Left lung (tissue), 4 donors: ENCODE measurements at regions not wholly inside any gene's neighbourhood (a gene's known extent, or its start where the extent isn't known, plus 50 kb on each side); places are given as distances from the start of the nearest gene placed in this dataset.
A peak's percentile ranks its signal among the peaks of the same experiment; 100 is the strongest.

Source experiments
- ATAC-seq: fragments of 200-7000 bp; cut with Tn5 transposase; one replicate; pipeline ENCODE4 v1.9.1; 2020; ENCODE audit warnings: moderate library complexity
- DNase-seq, 4 donors: peaks; one replicate each; pipeline ENCODE4 v3.0.0-alpha.2; 2013 to 2020
- H3K27ac ChIP-seq, 2 donors: fragments of 200-600 bp; sonication (generic) in 1 of 2; one replicate each; pipeline versions ENCODE4 v1.5.0 to v1.8.0; 2020 to 2021
- H3K27me3 ChIP-seq, 2 donors: fragments of 200-600 bp; sonication (generic) in 1 of 2; one replicate each; pipeline versions ENCODE4 v1.5.0 to v1.8.0; 2020 to 2021
- H3K36me3 ChIP-seq, 2 donors: fragments of 200-600 bp; sonication (generic) in 1 of 2; one replicate each; pipeline versions ENCODE4 v1.5.0 to v1.8.0; 2020 to 2021
- H3K4me1 ChIP-seq, 2 donors: fragments of 200-600 bp; one replicate each; pipeline ENCODE4 v1.8.0; 2021
- H3K4me3 ChIP-seq, 2 donors: fragments of 200-600 bp; sonication (generic) in 1 of 2; one replicate each; pipeline versions ENCODE4 v1.5.0 to v1.8.0; 2020 to 2021; ENCODE audit warnings: mild to moderate bottlenecking in 1 of 2
- H3K9me3 ChIP-seq, 2 donors: fragments of 200-600 bp; sonication (generic) in 1 of 2; one replicate each; pipeline versions ENCODE4 v1.5.0 to v1.8.0; 2020 to 2021
- CTCF ChIP-seq, 2 donors: fragments of 200-600 bp; sonication (generic) in 1 of 2; IDR thresholded peaks; one replicate each; pipeline versions ENCODE4 v1.5.0 to v1.8.0; 2021; ENCODE audit warnings: antibody characterized with exemption in 2 of 2
- intact Hi-C, 2 donors: fragments of 100-400 bp; cut with DNase I; formaldehyde crosslinking; loops; one replicate each; pipeline versions ENCODE4 v1.11.2 to v1.14.2; 2022
- donor health status: DM: no; HTN: yes; CAD: no.
- donor health status: DM: no; HTN: no; CAD: no.

- Histone ChIP-seq H3K27me3 (no peaks in the 10 kb centered on the region), H3K9me3 (no peaks in the 10 kb centered on the region), H3K36me3 (no peaks in the 10 kb centered on the region), H3K4me3 (no peak overlapping the region), H3K4me1 (no peaks in the 10 kb centered on the region), H3K27ac (no peak overlapping the region)
- intact Hi-C loops = no loop called here
- DNase-seq = no peak
- no peak for TF ChIP-seq CTCF (IDR thresholded peaks at IDR 0.05)
- no peak for ATAC-seq
Observed at GRCh38 chr3:151544164-151544548, 83.3 kb upstream of the IGSF10 start.

GRCh38 chr3:151541178-151541577, 80.3 kb upstream of the IGSF10 start:
- H3K4me1 ChIP-seq = no peaks in the 10 kb centered on the region
- intact Hi-C loops = no loop called here
- no peaks in the 10 kb centered on the region for H3K9me3 ChIP-seq
- H3K27ac ChIP-seq = no peak overlapping the region
- no peak overlapping the region for H3K4me3 ChIP-seq
- H3K36me3 ChIP-seq = no peaks in the 10 kb centered on the region
- TF ChIP-seq CTCF (IDR thresholded peaks at IDR 0.05) = no peak
- DNase-seq (no peak), ATAC-seq (no peak)
- no peaks in the 10 kb centered on the region for H3K27me3 ChIP-seq

- Histone ChIP-seq H3K27me3 (no peaks in the 10 kb centered on the region), H3K4me1 (no peaks in the 10 kb centered on the region), H3K4me3 (no peak overlapping the region), H3K9me3 (no peaks in the 10 kb centered on the region), H3K27ac (no peak overlapping the region), H3K36me3 (no peaks in the 10 kb centered on the region)
- ATAC-seq = no peak
- intact Hi-C loops = no loop called here
- TF ChIP-seq CTCF (IDR thresholded peaks at IDR 0.05) = no peak
- DNase-seq = no peak
Observed at GRCh38 chr3:151539599-151539998, 78.7 kb upstream of the IGSF10 start.

- no peak for TF ChIP-seq CTCF (IDR thresholded peaks at IDR 0.05)
- Histone ChIP-seq H3K36me3 (no peaks in the 10 kb centered on the region), H3K27ac (peak overlapping the region in 1 of 2 donors; percentile 23), H3K4me3 (no peak overlapping the region), H3K27me3 (no peaks in the 10 kb centered on the region), H3K4me1 (no peaks in the 10 kb centered on the region), H3K9me3 (no peaks in the 10 kb centered on the region)
- intact Hi-C loops = no loop called here
- ATAC-seq (peak; percentile 70), DNase-seq (peak in 2 of 4 donors; percentile 40 to 58)
Observed at GRCh38 chr3:151538456-151539393, 77.9 kb upstream of the IGSF10 start.

GRCh38 chr3:151537726-151538125, 76.9 kb upstream of the IGSF10 start:
- Histone ChIP-seq H3K4me1 (no peaks in the 10 kb centered on the region), H3K27me3 (no peaks in the 10 kb centered on the region), H3K27ac (peak overlapping the region in 1 of 2 donors; percentile 23), H3K9me3 (no peaks in the 10 kb centered on the region), H3K36me3 (no peaks in the 10 kb centered on the region), H3K4me3 (no peak overlapping the region)
- DNase-seq (no peak), ATAC-seq (no peak)
- no peak for TF ChIP-seq CTCF (IDR thresholded peaks at IDR 0.05)
- intact Hi-C loops = no loop called here
